Stomach smooth muscle (tissue), 2 donors: ENCODE measurements at regions not wholly inside any gene's neighbourhood (a gene's known extent, or its start where the extent isn't known, plus 50 kb on each side); places are given as distances from the start of the nearest gene placed in this dataset.
"Not testable (repeated sequence)": the region's sequence is repeated elsewhere in the genome, so short reads cannot be mapped to it uniquely, and the experiment has no call there.

ENCODE experiments used
- H3K27ac ChIP-seq: one replicate; pipeline ENCODE4 v1.7.0; 2013; ENCODE audit warnings: mild to moderate bottlenecking, low read length, inconsistent platforms
- H3K27me3 ChIP-seq, 2 donors: one replicate each; pipeline ENCODE4 v1.7.0; 2013; ENCODE audit warnings: low read length in 2 of 2; ENCODE audit not compliant: insufficient read depth in 2 of 2, control insufficient read depth in 1 of 2
- H3K36me3 ChIP-seq, 2 donors: one replicate each; pipeline ENCODE4 v1.7.0; 2013; ENCODE audit warnings: low read length in 2 of 2; ENCODE audit not compliant: control insufficient read depth in 2 of 2, insufficient read depth in 2 of 2
- H3K4me1 ChIP-seq: one replicate; pipeline ENCODE4 v1.7.0; 2013; ENCODE audit warnings: low read length; ENCODE audit not compliant: control insufficient read depth, insufficient read depth
- H3K4me3 ChIP-seq, 2 donors: one replicate each; pipeline ENCODE4 v1.7.0; 2013; ENCODE audit warnings: low read length in 2 of 2
- H3K9ac ChIP-seq, 2 donors: one replicate each; pipeline ENCODE4 v1.7.0; 2013; ENCODE audit warnings: low read length in 2 of 2, mild to moderate bottlenecking in 1 of 2
- H3K9me3 ChIP-seq, 2 donors: one replicate each; pipeline ENCODE4 v1.7.0; 2013; ENCODE audit warnings: low read length in 2 of 2; ENCODE audit not compliant: control insufficient read depth in 2 of 2
- donor health status: healthy.
- donor health status: Pancreatic carcinoma.

- Histone ChIP-seq H3K27ac (no peak overlapping the region), H3K4me3 (no peak overlapping the region), H3K36me3 (no peaks in the 10 kb centered on the region), H3K9me3 (no peaks in the 10 kb centered on the region), H3K4me1 (no peaks in the 10 kb centered on the region), H3K9ac (no peak overlapping the region), H3K27me3 (no peaks in the 10 kb centered on the region)
Observed at GRCh38 chr2:6109831-6110230, 417.6 kb downstream of the SOX11 start.

GRCh38 chr2:6111781-6112261 lies 419.6 kb downstream of the SOX11 start:
- H3K27me3 ChIP-seq: no peaks in the 10 kb centered on the region
- H3K9ac ChIP-seq: no peak overlapping the region
- no peak overlapping the region for H3K4me3 ChIP-seq
- no peaks in the 10 kb centered on the region for H3K4me1 ChIP-seq
- H3K27ac ChIP-seq: no peak overlapping the region
- H3K9me3 ChIP-seq: no peaks in the 10 kb centered on the region
- H3K36me3 ChIP-seq: no peaks in the 10 kb centered on the region

GRCh38 chr2:6113786-6114185 lies 421.6 kb downstream of the SOX11 start:
- Histone ChIP-seq H3K9ac (no peak overlapping the region), H3K4me3 (no peak overlapping the region), H3K4me1 (no peaks in the 10 kb centered on the region), H3K36me3 (no peaks in the 10 kb centered on the region), H3K27me3 (no peaks in the 10 kb centered on the region), H3K9me3 (no peaks in the 10 kb centered on the region), H3K27ac (no peak overlapping the region)

- no peaks in the 10 kb centered on the region for H3K36me3 ChIP-seq
- H3K4me3 ChIP-seq: no peak overlapping the region
- H3K27ac ChIP-seq: no peak overlapping the region
- H3K4me1 ChIP-seq: no peaks in the 10 kb centered on the region
- no peaks in the 10 kb centered on the region for H3K9me3 ChIP-seq
- H3K9ac ChIP-seq: no peak overlapping the region
- no peaks in the 10 kb centered on the region for H3K27me3 ChIP-seq
Observed at GRCh38 chr2:6127718-6128117, 435.5 kb downstream of the SOX11 start.

- Histone ChIP-seq H3K9ac (no peak overlapping the region), H3K27ac (no peak overlapping the region), H3K4me3 (no peak overlapping the region)
Observed at GRCh38 chr2:6139142-6139541, 447.0 kb downstream of the SOX11 start.

GRCh38 chr2:6139916-6140315 lies 447.7 kb downstream of the SOX11 start:
- no peaks in the 10 kb centered on the region for H3K4me1 ChIP-seq

More at GRCh38 chr2:6139142-6139541, 447.0 kb downstream of the SOX11 start:
- Histone ChIP-seq H3K27me3 (no peaks in the 10 kb centered on the region), H3K4me1 (no peaks in the 10 kb centered on the region), H3K9me3 (peaks cover 4 to 8% of the 10 kb centered on the region in 2 donors), H3K36me3 (no peaks in the 10 kb centered on the region)

GRCh38 chr2:6140509-6140908 lies 448.3 kb downstream of the SOX11 start:
- Histone ChIP-seq H3K9me3 (peaks cover 4 to 8% of the 10 kb centered on the region in 2 donors), H3K4me1 (no peaks in the 10 kb centered on the region), H3K27me3 (no peaks in the 10 kb centered on the region), H3K9ac (no peak overlapping the region), H3K36me3 (no peaks in the 10 kb centered on the region), H3K4me3 (no peak overlapping the region), H3K27ac (no peak overlapping the region)

More at GRCh38 chr2:6139916-6140315, 447.7 kb downstream of the SOX11 start:
- Histone ChIP-seq H3K4me3 (no peak overlapping the region), H3K36me3 (no peaks in the 10 kb centered on the region), H3K9me3 (peaks cover 4 to 8% of the 10 kb centered on the region in 2 donors), H3K27me3 (no peaks in the 10 kb centered on the region), H3K9ac (no peak overlapping the region), H3K27ac (no peak overlapping the region)

- Histone ChIP-seq H3K4me1 (no peaks in the 10 kb centered on the region), H3K36me3 (no peaks in the 10 kb centered on the region), H3K27ac (no peak overlapping the region), H3K4me3 (no peak overlapping the region), H3K9ac (no peak overlapping the region), H3K9me3 (peaks cover 4 to 8% of the 10 kb centered on the region in 2 donors), H3K27me3 (no peaks in the 10 kb centered on the region)
Observed at GRCh38 chr2:6143812-6144211, 451.6 kb downstream of the SOX11 start.

- not testable (repeated sequence) for H3K27me3 ChIP-seq, H3K4me1 ChIP-seq, H3K27ac ChIP-seq, H3K36me3 ChIP-seq, H3K9ac ChIP-seq, H3K4me3 ChIP-seq, H3K9me3 ChIP-seq
Observed at GRCh38 chr2:6147215-6147614, 455.0 kb downstream of the SOX11 start.

- peaks cover 2% of the 10 kb centered on the region in 2 donors for H3K9me3 ChIP-seq
- H3K27me3 ChIP-seq: no peaks in the 10 kb centered on the region
- H3K4me3 ChIP-seq: no peak overlapping the region
- H3K4me1 ChIP-seq: no peaks in the 10 kb centered on the region
- H3K27ac ChIP-seq: no peak overlapping the region
- no peaks in the 10 kb centered on the region for H3K36me3 ChIP-seq
- no peak overlapping the region for H3K9ac ChIP-seq
Observed at GRCh38 chr2:6148882-6149281, 456.7 kb downstream of the SOX11 start.

GRCh38 chr2:6159606-6160005 lies 467.4 kb downstream of the SOX11 start:
- Histone ChIP-seq H3K9me3 (no peaks in the 10 kb centered on the region), H3K4me1 (no peaks in the 10 kb centered on the region), H3K9ac (no peak overlapping the region), H3K27me3 (no peaks in the 10 kb centered on the region), H3K4me3 (no peak overlapping the region), H3K27ac (no peak overlapping the region), H3K36me3 (no peaks in the 10 kb centered on the region)
